ENCODE measurements at regions not wholly inside any gene's neighbourhood (a gene's known extent, or its start where the extent isn't known, plus 50 kb on each side); places are given as distances from the start of the nearest gene placed in this dataset.

- no peak for TF ChIP-seq SMAD5 (IDR thresholded peaks at IDR 0.05; ENCODE audit: low read depth)
- no peak for TF ChIP-seq NR2C1 (IDR thresholded peaks at IDR 0.05)
- TF ChIP-seq FOXM1 (IDR thresholded peaks at IDR 0.05; ENCODE audit: low read depth, low read length): no peak
- TF ChIP-seq, protein P1, sequence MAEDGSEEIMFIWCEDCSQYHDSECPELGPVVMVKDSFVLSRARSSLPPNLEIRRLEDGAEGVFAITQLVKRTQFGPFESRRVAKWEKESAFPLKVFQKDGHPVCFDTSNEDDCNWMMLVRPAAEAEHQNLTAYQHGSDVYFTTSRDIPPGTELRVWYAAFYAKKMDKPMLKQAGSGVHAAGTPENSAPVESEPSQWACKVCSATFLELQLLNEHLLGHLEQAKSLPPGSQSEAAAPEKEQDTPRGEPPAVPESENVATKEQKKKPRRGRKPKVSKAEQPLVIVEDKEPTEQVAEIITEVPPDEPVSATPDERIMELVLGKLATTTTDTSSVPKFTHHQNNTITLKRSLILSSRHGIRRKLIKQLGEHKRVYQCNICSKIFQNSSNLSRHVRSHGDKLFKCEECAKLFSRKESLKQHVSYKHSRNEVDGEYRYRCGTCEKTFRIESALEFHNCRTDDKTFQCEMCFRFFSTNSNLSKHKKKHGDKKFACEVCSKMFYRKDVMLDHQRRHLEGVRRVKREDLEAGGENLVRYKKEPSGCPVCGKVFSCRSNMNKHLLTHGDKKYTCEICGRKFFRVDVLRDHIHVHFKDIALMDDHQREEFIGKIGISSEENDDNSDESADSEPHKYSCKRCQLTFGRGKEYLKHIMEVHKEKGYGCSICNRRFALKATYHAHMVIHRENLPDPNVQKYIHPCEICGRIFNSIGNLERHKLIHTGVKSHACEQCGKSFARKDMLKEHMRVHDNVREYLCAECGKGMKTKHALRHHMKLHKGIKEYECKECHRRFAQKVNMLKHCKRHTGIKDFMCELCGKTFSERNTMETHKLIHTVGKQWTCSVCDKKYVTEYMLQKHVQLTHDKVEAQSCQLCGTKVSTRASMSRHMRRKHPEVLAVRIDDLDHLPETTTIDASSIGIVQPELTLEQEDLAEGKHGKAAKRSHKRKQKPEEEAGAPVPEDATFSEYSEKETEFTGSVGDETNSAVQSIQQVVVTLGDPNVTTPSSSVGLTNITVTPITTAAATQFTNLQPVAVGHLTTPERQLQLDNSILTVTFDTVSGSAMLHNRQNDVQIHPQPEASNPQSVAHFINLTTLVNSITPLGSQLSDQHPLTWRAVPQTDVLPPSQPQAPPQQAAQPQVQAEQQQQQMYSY (CRISPR knock-in tag; IDR thresholded peaks at IDR 0.05): no peak
- TF ChIP-seq CTCF (IDR thresholded peaks at IDR 0.05 in 2 of 3, conservative IDR thresholded peaks at IDR 0.05 in 1 of 3; ENCODE audit: control insufficient read depth in 2 of 3, extremely low read depth in 1 of 3, insufficient read depth in 1 of 3, low read depth in 3 of 3, low read length in 3 of 3): no peak
- no peak for TF ChIP-seq SUPT20H (IDR thresholded peaks at IDR 0.05; ENCODE audit: borderline replicate concordance, control insufficient read depth, low read depth, low read length)
- no peak for TF ChIP-seq ETV6 (conservative IDR thresholded peaks at IDR 0.05 in 1 of 2, IDR thresholded peaks at IDR 0.05 in 1 of 2; ENCODE audit: borderline replicate concordance in 1 of 2, low read depth in 1 of 2)
Measured at GRCh38 chr13:85694992-85695391, 104.2 kb downstream of the SLITRK6 start (continued).
